ENCODE measurements at regions not wholly inside any gene's neighbourhood (a gene's known extent, or its start where the extent isn't known, plus 50 kb on each side); places are given as distances from the start of the nearest gene placed in this dataset.

- TF ChIP-seq ZFX (IDR thresholded peaks at IDR 0.05; ENCODE audit: borderline replicate concordance) (no peak), CTCF (IDR thresholded peaks at IDR 0.05) (no peak)
These were observed 103.8 kb upstream of the HMGA2 start for GRCh38 chr12:65720136-65721130.

Data from 22Rv1 (cell line).